ENCODE measurements at regions not wholly inside any gene's neighbourhood (a gene's known extent, or its start where the extent isn't known, plus 50 kb on each side); places are given as distances from the start of the nearest gene placed in this dataset.

- intact Hi-C loops (cut with DNase I): no loop called here
- ATAC-seq: no peak
- Histone ChIP-seq H3K36me3 (no peaks in the 10 kb centered on the region), H3K27me3 (no peaks in the 10 kb centered on the region), H3K4me1 (no peaks in the 10 kb centered on the region), H3K4me3 (no peak overlapping the region), H3K27ac (no peak overlapping the region), H3K9me3 (no peaks in the 10 kb centered on the region)
- TF ChIP-seq CTCF (IDR thresholded peaks at IDR 0.05): no peak
- 85 to 95% methylated on average over 6 of the region's 6 CpGs for WGBS, 2 donors
- DNase-seq: no peak
Observed at GRCh38 chr20:60762386-60762785, 489.7 kb upstream of the CDH4 start.

- Histone ChIP-seq H3K4me3 (no peak overlapping the region), H3K27ac (no peak overlapping the region), H3K27me3 (peaks cover 0 to 8% (median 0%) of the 10 kb centered on the region in 7 donors), H3K9me3 (peaks cover 0 to 5% (median 0%) of the 10 kb centered on the region in 11 donors), H3K4me1 (no peaks in the 10 kb centered on the region), H3K36me3 (no peaks in the 10 kb centered on the region)
- intact Hi-C loops (cut with DNase I): no loop called here
- WGBS, 2 donors: 69 to 95% methylated on average over 4 of the region's 4 CpGs
- no peak for TF ChIP-seq CTCF (IDR thresholded peaks at IDR 0.05)
- ATAC-seq: no peak
- DNase-seq: no peak
Observed at GRCh38 chr20:60764328-60764727, 487.7 kb upstream of the CDH4 start.

- H3K36me3 ChIP-seq: no peaks in the 10 kb centered on the region
- intact Hi-C loops (cut with DNase I): no loop called here
- H3K4me3 ChIP-seq: no peak overlapping the region
- peaks cover 0 to 10% (median 0%) of the 10 kb centered on the region in 11 donors for H3K9me3 ChIP-seq
- no peaks in the 10 kb centered on the region for H3K4me1 ChIP-seq
- H3K27ac ChIP-seq: no peak overlapping the region
- ATAC-seq: no peak
- H3K27me3 ChIP-seq: peaks cover 0 to 12% (median 0%) of the 10 kb centered on the region in 7 donors
- no peak for DNase-seq
- 70 to 72% methylated on average over 9 of the region's 9 CpGs for WGBS, 2 donors
- no peak for TF ChIP-seq CTCF (IDR thresholded peaks at IDR 0.05)
Observed at GRCh38 chr20:60764771-60765170, 487.3 kb upstream of the CDH4 start.

- Histone ChIP-seq H3K27ac (no peak overlapping the region), H3K9me3 (peaks cover 0 to 16% (median 3%) of the 10 kb centered on the region in 11 donors), H3K27me3 (peaks cover 0 to 13% (median 0%) of the 10 kb centered on the region in 7 donors), H3K4me1 (no peaks in the 10 kb centered on the region), H3K4me3 (no peak overlapping the region), H3K36me3 (no peaks in the 10 kb centered on the region)
- no peak for DNase-seq
- WGBS, 2 donors: 69 to 75% methylated on average over 10 of the region's 10 CpGs
- TF ChIP-seq CTCF (IDR thresholded peaks at IDR 0.05): no peak
- intact Hi-C loops (cut with DNase I): no loop called here
- no peak for ATAC-seq
Observed at GRCh38 chr20:60765821-60766403, 486.1 kb upstream of the CDH4 start.

Measured in heart right ventricle (tissue), 16 donors.